Tibial nerve (tissue), 4 donors: ENCODE measurements at regions not wholly inside any gene's neighbourhood (a gene's known extent, or its start where the extent isn't known, plus 50 kb on each side); places are given as distances from the start of the nearest gene placed in this dataset.
"Not testable (repeated sequence)": the region's sequence is repeated elsewhere in the genome, so short reads cannot be mapped to it uniquely, and the experiment has no call there.

ENCODE experiments used
- DNase-seq, 2 donors: peaks; one replicate each; pipeline ENCODE4 v3.0.0-alpha.2; 2019; ENCODE audit warnings: low spot score in 2 of 2
- H3K27ac ChIP-seq, 4 donors: fragments of 200-600 bp; sonication (generic) in 3 of 4; one replicate each; pipeline ENCODE4 v1.5.1; 2017 to 2019; ENCODE audit warnings: mild to moderate bottlenecking in 1 of 4
- H3K27me3 ChIP-seq, 2 donors: fragments of 200-600 bp; sonication (generic) in 1 of 2; one replicate each; pipeline versions ENCODE4 v1.5.1 to v1.6.0; 2017 to 2019
- H3K36me3 ChIP-seq, 3 donors: fragments of 200-600 bp; sonication (generic); one replicate each; pipeline ENCODE4 v1.5.1; 2018 to 2019
- H3K4me1 ChIP-seq, 4 donors: fragments of 200-600 bp; sonication (generic) in 3 of 4; one replicate each; pipeline ENCODE4 v1.5.1; 2017 to 2019
- H3K4me3 ChIP-seq, 4 donors: fragments of 200-600 bp; sonication (generic) in 3 of 4; one replicate each; pipeline ENCODE4 v1.5.1; 2017 to 2019; ENCODE audit warnings: mild to moderate bottlenecking in 1 of 4, moderate library complexity in 1 of 4
- H3K9me3 ChIP-seq, 4 donors: fragments of 200-600 bp; sonication (generic) in 3 of 4; one replicate each; pipeline ENCODE4 v1.5.1; 2017 to 2019
- EP300 ChIP-seq, 2 donors: sonication (generic); formaldehyde crosslinking; IDR thresholded peaks; one replicate each; pipeline ENCODE4 v1.6.1; 2017; ENCODE audit warnings: antibody characterized with exemption in 2 of 2, mild to moderate bottlenecking in 1 of 2
- POLR2A ChIP-seq, 2 donors: fragments of 450-650 bp; IDR thresholded peaks; one replicate each; pipeline ENCODE4 v1.6.1; 2017; ENCODE audit warnings: antibody characterized with exemption in 2 of 2, mild to moderate bottlenecking in 2 of 2, moderate library complexity in 2 of 2
- WGBS, 2 donors: methylation state at CpG; one replicate each; pipeline ENCODE4 v1.1.5; 2018; 5-methylcytosine and 5-hydroxymethylcytosine counted together
- TF ChIP-seq, protein P1 (sequence below), 5 experiments: fragments of 200-600 bp in 3 of 5; fragments of 450-650 bp in 2 of 5; sonication (generic) in 3 of 5; IDR thresholded peaks; one replicate each; pipeline ENCODE4 v1.5.1; 2016 to 2019; ENCODE audit warnings: antibody characterized with exemption in 5 of 5, mild to moderate bottlenecking in 3 of 5, moderate library complexity in 2 of 5

DNA sequence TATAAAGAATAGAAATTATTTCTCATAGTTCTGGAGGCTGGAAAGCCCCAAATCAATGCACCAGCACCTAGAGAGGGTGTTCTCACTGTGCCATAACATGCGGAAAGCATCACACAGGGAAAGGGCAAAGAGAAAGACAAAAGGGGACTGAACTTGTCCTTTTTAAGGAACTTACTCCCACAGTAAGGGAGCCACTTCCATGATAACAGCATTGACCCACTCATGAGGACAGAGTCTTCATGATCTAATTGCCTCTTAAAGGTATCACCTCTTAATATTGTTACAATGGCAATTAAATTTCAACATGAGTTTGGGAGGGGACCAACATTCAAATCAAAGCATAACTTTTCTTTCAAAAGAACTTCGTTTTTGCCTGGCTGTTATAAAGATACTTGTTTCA lies 582.2 kb upstream of the ARID1B start:
- 83 to 84% methylated on average over 2 of the region's 2 CpGs for WGBS, 2 donors
- Histone ChIP-seq H3K9me3 (no peaks in the 10 kb centered on the region), H3K36me3 (no peaks in the 10 kb centered on the region), H3K4me1 (no peaks in the 10 kb centered on the region), H3K27ac (no peak overlapping the region), H3K4me3 (no peak overlapping the region), H3K27me3 (no peaks in the 10 kb centered on the region)
- TF ChIP-seq, protein P1, sequence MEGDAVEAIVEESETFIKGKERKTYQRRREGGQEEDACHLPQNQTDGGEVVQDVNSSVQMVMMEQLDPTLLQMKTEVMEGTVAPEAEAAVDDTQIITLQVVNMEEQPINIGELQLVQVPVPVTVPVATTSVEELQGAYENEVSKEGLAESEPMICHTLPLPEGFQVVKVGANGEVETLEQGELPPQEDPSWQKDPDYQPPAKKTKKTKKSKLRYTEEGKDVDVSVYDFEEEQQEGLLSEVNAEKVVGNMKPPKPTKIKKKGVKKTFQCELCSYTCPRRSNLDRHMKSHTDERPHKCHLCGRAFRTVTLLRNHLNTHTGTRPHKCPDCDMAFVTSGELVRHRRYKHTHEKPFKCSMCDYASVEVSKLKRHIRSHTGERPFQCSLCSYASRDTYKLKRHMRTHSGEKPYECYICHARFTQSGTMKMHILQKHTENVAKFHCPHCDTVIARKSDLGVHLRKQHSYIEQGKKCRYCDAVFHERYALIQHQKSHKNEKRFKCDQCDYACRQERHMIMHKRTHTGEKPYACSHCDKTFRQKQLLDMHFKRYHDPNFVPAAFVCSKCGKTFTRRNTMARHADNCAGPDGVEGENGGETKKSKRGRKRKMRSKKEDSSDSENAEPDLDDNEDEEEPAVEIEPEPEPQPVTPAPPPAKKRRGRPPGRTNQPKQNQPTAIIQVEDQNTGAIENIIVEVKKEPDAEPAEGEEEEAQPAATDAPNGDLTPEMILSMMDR (IDR thresholded peaks at IDR 0.05), result no peak
- no peak for TF ChIP-seq EP300 (IDR thresholded peaks at IDR 0.05)
- no peak for TF ChIP-seq POLR2A (IDR thresholded peaks at IDR 0.05)
- DNase-seq, result no peak

GRCh38 chr6:156193381-156193780 lies 583.8 kb upstream of the ARID1B start:
- WGBS, 2 donors, result 90% methylated on average over 4 of the region's 4 CpGs
- TF ChIP-seq EP300 (IDR thresholded peaks at IDR 0.05), result no peak
- TF ChIP-seq, protein P1 (IDR thresholded peaks at IDR 0.05), result no peak
- TF ChIP-seq POLR2A (IDR thresholded peaks at IDR 0.05), result no peak

DNA sequence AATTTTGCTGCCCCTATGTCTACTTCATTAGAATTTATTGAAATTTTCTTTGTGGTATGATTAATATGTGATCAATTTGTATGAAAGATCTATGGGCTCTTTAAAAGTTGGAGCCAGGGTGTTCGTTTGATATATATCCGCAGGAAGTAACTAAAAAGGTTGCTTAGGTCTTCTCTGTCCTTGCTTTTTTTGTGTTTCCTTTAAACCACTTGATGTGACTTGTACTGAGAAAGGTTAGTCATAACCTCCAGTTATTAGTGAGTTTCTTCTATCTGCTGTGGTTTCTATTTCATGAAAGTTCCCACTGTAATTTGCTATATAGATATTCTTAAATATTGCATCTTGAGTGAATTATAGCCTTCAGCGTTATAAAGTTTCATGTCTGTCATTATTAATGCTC lies 585.3 kb upstream of the ARID1B start:
- 67 to 91% methylated on average over 3 of the region's 3 CpGs for WGBS, 2 donors
- Histone ChIP-seq H3K9me3 (no peaks in the 10 kb centered on the region), H3K4me1 (no peaks in the 10 kb centered on the region), H3K4me3 (no peak overlapping the region), H3K27ac (no peak overlapping the region), H3K36me3 (no peaks in the 10 kb centered on the region), H3K27me3 (no peaks in the 10 kb centered on the region)
- TF ChIP-seq, protein P1 (IDR thresholded peaks at IDR 0.05), result no peak
- no peak for TF ChIP-seq EP300 (IDR thresholded peaks at IDR 0.05)
- TF ChIP-seq POLR2A (IDR thresholded peaks at IDR 0.05), result no peak
- DNase-seq, result no peak

More at GRCh38 chr6:156193381-156193780, 583.8 kb upstream of the ARID1B start:
- H3K36me3 ChIP-seq, result no peaks in the 10 kb centered on the region
- no peaks in the 10 kb centered on the region for H3K9me3 ChIP-seq
- no peak overlapping the region for H3K4me3 ChIP-seq
- no peaks in the 10 kb centered on the region for H3K27me3 ChIP-seq
- DNase-seq, result no peak
- H3K4me1 ChIP-seq, result no peaks in the 10 kb centered on the region
- no peak overlapping the region for H3K27ac ChIP-seq

GRCh38 chr6:156191390-156191789 lies 585.8 kb upstream of the ARID1B start:
- not testable (repeated sequence) for H3K4me3 ChIP-seq, H3K27ac ChIP-seq, DNase-seq, H3K27me3 ChIP-seq, H3K36me3 ChIP-seq, H3K9me3 ChIP-seq, H3K4me1 ChIP-seq

DNA sequence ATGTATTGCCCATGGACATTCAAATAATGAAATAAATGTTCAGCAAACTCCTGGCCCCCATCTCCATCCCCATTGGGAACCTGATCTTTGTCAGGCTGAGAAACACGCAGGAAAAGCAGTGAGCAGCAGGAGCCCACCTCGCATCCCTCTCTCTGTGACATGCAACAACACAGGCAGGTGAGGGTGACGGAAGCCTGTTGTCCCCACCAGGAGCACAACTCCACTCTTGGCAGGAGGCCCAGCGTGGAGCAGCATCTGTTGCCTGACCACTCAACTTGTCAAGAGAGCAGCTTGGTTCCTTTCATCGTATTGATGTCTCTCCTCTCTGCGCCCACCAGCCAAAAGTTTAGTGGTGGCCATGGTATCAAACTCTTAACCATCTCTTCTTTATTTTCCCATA lies 586.9 kb upstream of the ARID1B start:
- TF ChIP-seq EP300 (IDR thresholded peaks at IDR 0.05) (no peak), POLR2A (IDR thresholded peaks at IDR 0.05) (no peak)
- TF ChIP-seq, protein P1 (IDR thresholded peaks at IDR 0.05), result no peak
- H3K4me1 ChIP-seq, result no peaks in the 10 kb centered on the region
- H3K27me3 ChIP-seq, result no peaks in the 10 kb centered on the region
- H3K4me3 ChIP-seq, result no peak overlapping the region
- 86 to 92% methylated on average over 6 of the region's 6 CpGs for WGBS, 2 donors
- DNase-seq, result no peak
- no peaks in the 10 kb centered on the region for H3K9me3 ChIP-seq
- no peak overlapping the region for H3K27ac ChIP-seq
- no peaks in the 10 kb centered on the region for H3K36me3 ChIP-seq

DNA sequence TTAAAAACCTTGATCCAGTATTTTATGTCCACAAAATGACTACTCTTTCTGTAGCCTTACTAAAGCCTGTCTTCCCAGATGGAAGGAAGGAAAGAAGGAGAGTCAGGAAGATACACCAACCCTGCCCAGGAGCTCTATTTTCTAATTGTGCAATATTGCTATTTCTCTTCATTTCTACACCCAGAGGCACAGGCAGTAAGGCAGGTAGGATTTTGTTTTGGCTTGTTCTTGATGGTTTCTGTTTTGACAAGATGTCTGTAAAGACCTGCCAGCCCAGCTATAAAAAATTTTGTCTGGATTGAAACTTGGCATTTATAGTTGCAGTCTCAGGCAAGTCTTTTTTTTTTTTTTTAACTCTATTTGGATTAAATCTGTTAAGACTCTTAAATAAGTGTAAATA lies 587.5 kb upstream of the ARID1B start:
- Histone ChIP-seq H3K27ac (no peak overlapping the region), H3K9me3 (no peaks in the 10 kb centered on the region), H3K4me1 (no peaks in the 10 kb centered on the region), H3K4me3 (no peak overlapping the region), H3K36me3 (no peaks in the 10 kb centered on the region), H3K27me3 (no peaks in the 10 kb centered on the region)
- DNase-seq, result no peak
- TF ChIP-seq EP300 (IDR thresholded peaks at IDR 0.05) (no peak), POLR2A (IDR thresholded peaks at IDR 0.05) (no peak)
- TF ChIP-seq, protein P1 (IDR thresholded peaks at IDR 0.05), result no peak
